H1 (cell line): ENCODE measurements at regions not wholly inside any gene's neighbourhood (a gene's known extent, or its start where the extent isn't known, plus 50 kb on each side); places are given as distances from the start of the nearest gene placed in this dataset.
A peak's percentile ranks its signal among the peaks of the same experiment; 100 is the strongest.

Source experiments
- CTCF ChIA-PET: fragments of 300-600 bp; sonication (Branson Sonifier 250); formaldehyde crosslinking; loops from one replicate; lab custom pipeline; 2021; ENCODE audit not compliant: partially characterized antibody; lab: Charles Lee
- POLR2A ChIA-PET: fragments of 300-600 bp; sonication (Branson Sonifier 250); formaldehyde crosslinking; loops from one replicate; lab custom pipeline; 2021; ENCODE audit warnings: inconsistent platforms; ENCODE audit not compliant: partially characterized antibody; lab: Charles Lee
- DNase-seq, 2 experiments: peaks; one replicate each; pipeline versions ENCODE4 v3.0.0 to v3.0.0-alpha.2; 2010 to 2022; ENCODE audit warnings: low spot score in 2 of 2, low read depth in 1 of 2, mixed read lengths in 1 of 2
- FAIRE-seq: peaks from 2 replicates; lab custom pipeline; 2011; peaks lifted over from hg19 to GRCh38; lab: Jason Lieb, UNC
- H2AFZ ChIP-seq: 2 replicates; pipeline ENCODE4 v1.8.1; 2012; ENCODE audit warnings: low read length, inconsistent platforms
- H2AK5ac ChIP-seq: 2 replicates; pipeline ENCODE4 v1.6.1; 2013; ENCODE audit warnings: low read depth, low read length
- H2BK120ac ChIP-seq: replicated peaks from 2 replicates; pipeline ENCODE3; 2013; ENCODE audit warnings: low read depth, low read length, inconsistent platforms
- H2BK12ac ChIP-seq: 2 replicates; pipeline ENCODE4 v1.6.1; 2013; ENCODE audit warnings: low read depth, low read length
- H2BK15ac ChIP-seq: 2 replicates; pipeline ENCODE4 v1.6.1; 2013; ENCODE audit warnings: low read length
- H2BK20ac ChIP-seq: 2 replicates; pipeline ENCODE4 v1.6.1; 2013; ENCODE audit warnings: low read length
- H2BK5ac ChIP-seq: 2 replicates; pipeline ENCODE4 v1.6.1; 2013; ENCODE audit warnings: low read depth, low read length
- H3K14ac ChIP-seq: 2 replicates; pipeline ENCODE4 v1.6.1; 2013; ENCODE audit warnings: inconsistent platforms; ENCODE audit not compliant: insufficient read length
- H3K18ac ChIP-seq: 2 replicates; pipeline ENCODE4 v1.6.1; 2013; ENCODE audit warnings: low read length; ENCODE audit errors: extremely low read depth
- H3K23ac ChIP-seq: 2 replicates; pipeline ENCODE4 v1.6.1; 2013; ENCODE audit warnings: inconsistent platforms; ENCODE audit not compliant: insufficient read length
- H3K23me2 ChIP-seq: 2 replicates; pipeline ENCODE4 v1.6.1; 2013; ENCODE audit warnings: low read depth, low read length
- H3K27ac ChIP-seq: 2 replicates; pipeline ENCODE4 v1.6.1; 2011; ENCODE audit warnings: low read depth, low read length, inconsistent platforms
- H3K27me3 ChIP-seq, 4 experiments: replicated peaks in 1 of 4; 1 replicate in 1 of 4; 2 replicates in 3 of 4; pipeline versions ENCODE4 v1.6.1 to v1.8.1; 2011 to 2013; ENCODE audit warnings: low read length in 3 of 4, mild to moderate bottlenecking in 3 of 4, inconsistent platforms in 2 of 4, mixed read lengths in 2 of 4, moderate library complexity in 1 of 4; ENCODE audit not compliant: control insufficient read depth in 3 of 4, insufficient read depth in 3 of 4; ENCODE audit errors: extremely low read depth in 1 of 4
- H3K36me3 ChIP-seq, 4 experiments: 2 replicates each; pipeline versions ENCODE4 v1.6.1 to v1.8.1; 2011 to 2013; ENCODE audit warnings: mild to moderate bottlenecking in 4 of 4, low read length in 3 of 4, moderate library complexity in 2 of 4, control low read depth in 1 of 4, inconsistent platforms in 1 of 4; ENCODE audit not compliant: insufficient read depth in 4 of 4, control insufficient read depth in 2 of 4
- H3K4ac ChIP-seq: replicated peaks from 2 replicates; pipeline ENCODE3; 2013; ENCODE audit warnings: low read length, low read depth, mixed read lengths, inconsistent platforms; ENCODE audit not compliant: insufficient read length
- H3K4me1 ChIP-seq, 4 experiments: replicated peaks in 1 of 4; 1 replicate in 1 of 4; 2 replicates in 3 of 4; pipeline versions ENCODE4 v1.6.1 to v1.8.1; 2011 to 2013; ENCODE audit warnings: low read length in 3 of 4, inconsistent platforms in 2 of 4, mixed read lengths in 1 of 4; ENCODE audit not compliant: insufficient read depth in 4 of 4, control insufficient read depth in 3 of 4
- H3K4me2 ChIP-seq, 2 experiments: 2 replicates each; pipeline versions ENCODE4 v1.6.1 to v1.8.1; 2011 to 2013; ENCODE audit warnings: low read depth in 2 of 2, low read length in 2 of 2, control low read depth in 1 of 2, inconsistent platforms in 1 of 2, mild to moderate bottlenecking in 1 of 2; ENCODE audit not compliant: insufficient read depth in 1 of 2
- H3K4me3 ChIP-seq, 4 experiments: fragments of 200-600, 300-600 bp in 1 of 4; sonication (generic), shearing (Covaris generic), sonication (Bioruptor Twin) in 1 of 4; 2 replicates each; pipeline versions ENCODE4 v1.5.1 to v1.8.1; 2011 to 2016; ENCODE audit warnings: low read length in 4 of 4, low read depth in 3 of 4, control low read depth in 2 of 4, inconsistent platforms in 2 of 4, mild to moderate bottlenecking in 2 of 4, mixed read lengths in 1 of 4, moderate library complexity in 1 of 4; ENCODE audit not compliant: insufficient read depth in 2 of 4; ENCODE audit errors: extremely low read depth in 1 of 4
- H3K56ac ChIP-seq: replicated peaks from 2 replicates; pipeline ENCODE3; 2013; ENCODE audit warnings: low read depth, mild to moderate bottlenecking, mixed read lengths, low read length, inconsistent platforms; ENCODE audit not compliant: insufficient read length
- H3K79me1 ChIP-seq: 2 replicates; pipeline ENCODE4 v1.6.1; 2013; ENCODE audit warnings: low read depth, low read length, control low read depth
- H3K79me2 ChIP-seq, 2 experiments: 2 replicates each; pipeline versions ENCODE4 v1.6.1 to v1.8.1; 2012 to 2013; ENCODE audit warnings: low read length in 2 of 2, mild to moderate bottlenecking in 2 of 2, inconsistent platforms in 1 of 2; ENCODE audit not compliant: insufficient read depth in 2 of 2, control insufficient read depth in 1 of 2
- H3K9ac ChIP-seq, 4 experiments: replicated peaks in 1 of 4; 1 replicate in 1 of 4; 2 replicates in 3 of 4; pipeline versions ENCODE4 v1.6.1 to v1.8.1; 2011 to 2013; ENCODE audit warnings: low read depth in 3 of 4, low read length in 3 of 4, control low read depth in 2 of 4, mild to moderate bottlenecking in 2 of 4, moderate library complexity in 2 of 4, inconsistent platforms in 1 of 4; ENCODE audit errors: extremely low read depth in 1 of 4
- H3K9me3 ChIP-seq, 2 experiments: 2 replicates each; pipeline versions ENCODE4 v1.6.1 to v1.8.1; 2012 to 2013; ENCODE audit warnings: mild to moderate bottlenecking in 2 of 2, moderate library complexity in 2 of 2, control low read depth in 1 of 2, inconsistent platforms in 1 of 2, low read depth in 1 of 2, low read length in 1 of 2, mixed read lengths in 1 of 2; ENCODE audit not compliant: insufficient read depth in 2 of 2
- H4K20me1 ChIP-seq, 2 experiments: replicated peaks in 1 of 2; 2 replicates each; pipeline versions ENCODE3 to v1.8.1; 2011 to 2013; ENCODE audit warnings: inconsistent platforms in 2 of 2, low read length in 2 of 2, mild to moderate bottlenecking in 1 of 2; ENCODE audit not compliant: insufficient read depth in 2 of 2, control insufficient read depth in 1 of 2
- H4K5ac ChIP-seq: 2 replicates; pipeline ENCODE4 v1.6.1; 2013; ENCODE audit warnings: low read length, low read depth, mixed read lengths, inconsistent platforms; ENCODE audit not compliant: insufficient read length
- H4K8ac ChIP-seq: 2 replicates; pipeline ENCODE4 v1.8.0; 2013; ENCODE audit warnings: mild to moderate bottlenecking, moderate library complexity, low read length, inconsistent platforms; ENCODE audit not compliant: insufficient read depth; ENCODE audit errors: extremely low read depth
- H4K91ac ChIP-seq: replicated peaks from 2 replicates; pipeline ENCODE3; 2013; ENCODE audit warnings: low read length, mixed read lengths, inconsistent platforms; ENCODE audit not compliant: insufficient read length
- BACH1 ChIP-seq: IDR thresholded peaks from 2 replicates; pipeline ENCODE4 v1.6.1; 2012; ENCODE audit warnings: low read length, improper control_type of control experiment
- CBX5 ChIP-seq: fragments of 300-800, 300-1000 bp; sonication (generic); IDR thresholded peaks from 2 replicates; pipeline ENCODE4 v1.7.1; 2016; ENCODE audit warnings: antibody characterized with exemption, low read length, low read depth
- CTBP2 ChIP-seq: IDR thresholded peaks from 2 replicates; pipeline ENCODE4 v1.7.0; 2011; ENCODE audit warnings: borderline replicate concordance, mild to moderate bottlenecking, moderate library complexity, mixed read lengths, low read length; ENCODE audit not compliant: insufficient read depth, insufficient read length
- FOSL1 ChIP-seq: IDR thresholded peaks from 2 replicates; pipeline ENCODE4 v1.6.1; 2011; ENCODE audit warnings: mild to moderate bottlenecking, low read depth, low read length, moderate library complexity; ENCODE audit not compliant: insufficient read depth
- JUN ChIP-seq: IDR thresholded peaks from 2 replicates; pipeline ENCODE4 v1.6.1; 2011; ENCODE audit warnings: low read depth, mild to moderate bottlenecking, improper control_type of control experiment, low read length
- POLR2A ChIP-seq, 2 experiments: IDR thresholded peaks; 1 replicate in 1 of 2; 2 replicates in 1 of 2; pipeline ENCODE4 v1.6.1; 2011; ENCODE audit warnings: low read depth in 2 of 2, low read length in 2 of 2, mild to moderate bottlenecking in 2 of 2; ENCODE audit errors: control extremely low read depth in 1 of 2
- RXRA ChIP-seq: IDR thresholded peaks from 2 replicates; pipeline ENCODE4 v1.6.1; 2011; ENCODE audit warnings: low read depth, mild to moderate bottlenecking, low read length, moderate library complexity; ENCODE audit not compliant: insufficient read depth
- SIRT6 ChIP-seq: IDR thresholded peaks from one replicate; pipeline ENCODE4 v1.7.1; 2012; ENCODE audit warnings: low read length, inconsistent platforms
- SP4 ChIP-seq: IDR thresholded peaks from 2 replicates; pipeline ENCODE4 v1.6.1; 2012; ENCODE audit warnings: low read length, inconsistent platforms
- TBP ChIP-seq: IDR thresholded peaks from 2 replicates; pipeline ENCODE4 v1.6.1; 2011; ENCODE audit warnings: low read depth, low read length, improper control_type of control experiment
- WGBS, 2 experiments: shearing (Covaris generic) in 1 of 2; methylation state at CpG; one replicate each; pipeline versions ENCODE4 v1.1.6 to v1.1.7; 2013 to 2015; ENCODE audit warnings: low lambda C conversion rate in 2 of 2, mixed read lengths in 2 of 2, inconsistent platforms in 1 of 2, low coverage in 1 of 2, missing lambda C conversion rate in 1 of 2; ENCODE audit not compliant: insufficient replicate concordance in 2 of 2, insufficient coverage in 1 of 2, insufficient read length in 1 of 2; ENCODE audit errors: extremely low coverage in 1 of 2, missing lambda C conversion rate in 1 of 2; 5-methylcytosine and 5-hydroxymethylcytosine counted together
- TF ChIP-seq, protein P1 (sequence below): IDR thresholded peaks from 2 replicates; pipeline ENCODE4 v1.6.1; 2012; ENCODE audit warnings: low read length, inconsistent platforms

DNA sequence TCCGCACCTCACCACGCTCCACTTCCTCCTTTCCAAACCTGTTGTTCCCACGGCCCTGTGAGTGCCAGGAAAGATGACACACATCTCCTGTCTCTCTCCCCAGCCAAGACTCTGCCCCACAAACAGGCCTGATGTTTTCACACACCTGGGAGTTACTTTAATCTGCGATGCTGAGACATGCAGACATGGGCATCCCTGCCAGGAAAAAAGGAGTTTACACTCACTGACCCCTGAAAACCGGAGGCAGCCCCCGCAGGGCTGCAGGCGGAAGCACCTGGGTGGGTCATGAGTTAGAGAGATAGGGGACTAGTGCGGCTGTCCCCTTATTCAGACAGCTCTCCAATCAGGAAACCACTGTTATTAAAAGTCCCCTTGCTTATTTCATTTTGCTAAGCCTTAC, 106.4 kb upstream of the CARD11 start:
- Histone ChIP-seq H4K91ac (no peak overlapping the region), H3K4me3 (no peak overlapping the region), H3K23ac (no peak overlapping the region), H3K79me1 (no peaks in the 10 kb centered on the region), H3K27ac (0 out of 2 replicates have a peak overlapping the region, but pooled peaks have one; percentile 2), H2BK5ac (no peak overlapping the region), H3K4me1 (peaks cover 0 to 3% (median 1%) of the 10 kb centered on the region in 4 experiments; a peak in 2 of 7 replicates), H3K27me3 (no peaks in the 10 kb centered on the region), H2AK5ac (no peak overlapping the region), H3K18ac (no peak overlapping the region), H3K9ac (no peak overlapping the region), H3K4ac (no peak overlapping the region), H2BK20ac (no peak overlapping the region), H4K8ac (peak overlapping the region; percentile 18; the same call in 1 of the 2 replicates), H4K20me1 (no peaks in the 10 kb centered on the region), H3K14ac (no peak overlapping the region), H2BK120ac (no peak overlapping the region), H3K4me2 (no peak overlapping the region), H2BK12ac (no peak overlapping the region), H3K79me2 (no peaks in the 10 kb centered on the region), H3K9me3 (no peaks in the 10 kb centered on the region; a peak in 1 of 4 replicates), H2AFZ (peak overlapping the region; percentile 8; the same call in 1 of the 2 replicates), H3K23me2 (no peaks in the 10 kb centered on the region), H3K56ac (no peak overlapping the region), H4K5ac (no peak overlapping the region), H3K36me3 (no peaks in the 10 kb centered on the region), H2BK15ac (no peak overlapping the region)
- ChIA-PET CTCF (no interaction called here), POLR2A (no interaction called here)
- FAIRE-seq (no peak), DNase-seq (no peak)
- WGBS, 2 experiments, result 87% methylated on average over 7 of the region's 8 CpGs; no CpG with 5 or more reads in 1 of the 2 experiments
- TF ChIP-seq CBX5, result no peak
- TF ChIP-seq FOSL1, result no peak
- no peak for TF ChIP-seq SIRT6
- TF ChIP-seq JUN, result no peak
- no peak for TF ChIP-seq BACH1
- TF ChIP-seq POLR2A (IDR thresholded peaks at IDR 0.05; ENCODE audit: control extremely low read depth in 1 of 2, low read depth in 2 of 2, low read length in 2 of 2), result no peak
- TF ChIP-seq SP4, result no peak
- no peak for TF ChIP-seq RXRA
- TF ChIP-seq CTBP2, result no peak
- no peak for TF ChIP-seq TBP
- TF ChIP-seq, protein P1, sequence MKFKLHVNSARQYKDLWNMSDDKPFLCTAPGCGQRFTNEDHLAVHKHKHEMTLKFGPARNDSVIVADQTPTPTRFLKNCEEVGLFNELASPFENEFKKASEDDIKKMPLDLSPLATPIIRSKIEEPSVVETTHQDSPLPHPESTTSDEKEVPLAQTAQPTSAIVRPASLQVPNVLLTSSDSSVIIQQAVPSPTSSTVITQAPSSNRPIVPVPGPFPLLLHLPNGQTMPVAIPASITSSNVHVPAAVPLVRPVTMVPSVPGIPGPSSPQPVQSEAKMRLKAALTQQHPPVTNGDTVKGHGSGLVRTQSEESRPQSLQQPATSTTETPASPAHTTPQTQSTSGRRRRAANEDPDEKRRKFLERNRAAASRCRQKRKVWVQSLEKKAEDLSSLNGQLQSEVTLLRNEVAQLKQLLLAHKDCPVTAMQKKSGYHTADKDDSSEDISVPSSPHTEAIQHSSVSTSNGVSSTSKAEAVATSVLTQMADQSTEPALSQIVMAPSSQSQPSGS, result no peak
